Psoas muscle (tissue), 7 donors: ENCODE measurements at regions not wholly inside any gene's neighbourhood (a gene's known extent, or its start where the extent isn't known, plus 50 kb on each side); places are given as distances from the start of the nearest gene placed in this dataset.

Experiments used
- ATAC-seq, 4 donors: fragments of 200-7000 bp; cut with Tn5 transposase; one replicate each; pipeline ENCODE4 v1.9.1; 2020; ENCODE audit warnings: moderate library complexity in 3 of 4, mild to moderate bottlenecking in 2 of 4
- DNase-seq, 2 donors: peaks; one replicate each; pipeline ENCODE4 v3.0.0-alpha.2; 2020
- H3K27ac ChIP-seq: fragments of 200-600 bp; one replicate; pipeline ENCODE4 v1.8.0; 2022
- H3K27me3 ChIP-seq, 3 donors: fragments of 200-600 bp in 1 of 3; one replicate each; pipeline versions ENCODE4 v1.6.1 to v1.8.0; 2013 to 2022; ENCODE audit warnings: low read length in 2 of 3, mild to moderate bottlenecking in 2 of 3, moderate library complexity in 1 of 3; ENCODE audit not compliant: insufficient read depth in 3 of 3
- H3K36me3 ChIP-seq, 2 donors: fragments of 200-600 bp in 1 of 2; one replicate each; pipeline versions ENCODE4 v1.6.1 to v1.8.0; 2013 to 2022; ENCODE audit warnings: low read depth in 1 of 2, mild to moderate bottlenecking in 1 of 2, moderate library complexity in 1 of 2; ENCODE audit not compliant: insufficient read depth in 1 of 2
- H3K4me1 ChIP-seq: fragments of 200-600 bp; one replicate; pipeline ENCODE4 v1.8.0; 2022
- H3K4me3 ChIP-seq: fragments of 200-600 bp; one replicate; pipeline ENCODE4 v1.8.0; 2022; ENCODE audit warnings: mild to moderate bottlenecking
- H3K9me3 ChIP-seq: fragments of 200-600 bp; one replicate; pipeline ENCODE4 v1.8.0; 2022
- CTCF ChIP-seq: fragments of 200-600 bp; IDR thresholded peaks from one replicate; pipeline ENCODE4 v1.8.0; 2022; ENCODE audit warnings: antibody characterized with exemption
- WGBS, 3 donors: extraction: QIAGEN DNeasy Blood & Tissue Kit; methylation state at CpG; one replicate each; pipeline versions ENCODE4 v1.1.6 to v1.1.7; 2013; 5-methylcytosine and 5-hydroxymethylcytosine counted together
- intact Hi-C, 2 donors: fragments of 100-400 bp; cut with DNase I; formaldehyde crosslinking; loops; one replicate each; pipeline versions ENCODE4 v1.11.0 to v1.14.2; 2022
- donor health status: healthy with polysubstance abuse.
- donor health status: DM: no; HTN: no; CAD: no; lungs with moderate emphysema.
- donor health status: Bipolar disorder and iron deficiency.
- donor health status: healthy.
- donor health status: DM: yes; HTN: yes; CAD: no.
- donor health status: DM: no; HTN: no; CAD: no.
- donor health status: DM: yes; HTN: yes; CAD: no.

- H3K9me3 ChIP-seq: no peaks in the 10 kb centered on the region
- H3K27me3 ChIP-seq: no peaks in the 10 kb centered on the region
- TF ChIP-seq CTCF: no peak
- ATAC-seq: no peak
- 94% methylated on average over 8 of the region's 8 CpGs for WGBS, 3 donors
- peaks cover 14% of the 10 kb centered on the region for H3K4me1 ChIP-seq
- H3K36me3 ChIP-seq: no peaks in the 10 kb centered on the region
- H3K4me3 ChIP-seq: no peak overlapping the region
- intact Hi-C loops: loop anchor here in 1 of 2 donors (10.0 kb wide), 1 partner anchor 189 kb away; no protein-coding TSS in a partner anchor
- no peak for DNase-seq
- H3K27ac ChIP-seq: no peak overlapping the region
Measured at GRCh38 chr6:21955951-21956350, 340.9 kb downstream of the PRL start.

GRCh38 chr6:21958428-21958827, 338.4 kb downstream of the PRL start:
- Histone ChIP-seq H3K4me3 (no peak overlapping the region), H3K36me3 (no peaks in the 10 kb centered on the region), H3K27ac (no peak overlapping the region), H3K4me1 (peaks cover 13% of the 10 kb centered on the region), H3K27me3 (no peaks in the 10 kb centered on the region), H3K9me3 (no peaks in the 10 kb centered on the region)
- ATAC-seq: no peak
- no peak for TF ChIP-seq CTCF
- intact Hi-C loops: loop anchor here in 1 of 2 donors (10.0 kb wide), 1 partner anchor 186 kb away; no protein-coding TSS in a partner anchor
- 81 to 88% (median 86%) methylated on average over 2 of the region's 2 CpGs for WGBS, 3 donors
- no peak for DNase-seq

GRCh38 chr6:21961226-21961625, 335.6 kb downstream of the PRL start:
- Histone ChIP-seq H3K27ac (no peak overlapping the region), H3K36me3 (no peaks in the 10 kb centered on the region), H3K9me3 (no peaks in the 10 kb centered on the region), H3K27me3 (no peaks in the 10 kb centered on the region), H3K4me1 (no peaks in the 10 kb centered on the region), H3K4me3 (no peak overlapping the region)
- 94 to 98% (median 96%) methylated on average over 4 of the region's 4 CpGs for WGBS, 3 donors
- DNase-seq: no peak
- no peak for TF ChIP-seq CTCF
- no peak for ATAC-seq
- intact Hi-C loops: no loop called here

- no peak for TF ChIP-seq CTCF
- H3K27ac ChIP-seq: no peak overlapping the region
- intact Hi-C loops: loop anchor here in 1 of 2 donors (2.0 kb wide), 1 partner anchor 62 kb away; no protein-coding TSS in a partner anchor
- DNase-seq (no peak), ATAC-seq (no peak)
- WGBS, 3 donors: 49 to 53% (median 51%) methylated on average over 3 of the region's 3 CpGs
- no peaks in the 10 kb centered on the region for H3K4me1 ChIP-seq
- H3K36me3 ChIP-seq: no peaks in the 10 kb centered on the region
- no peaks in the 10 kb centered on the region for H3K9me3 ChIP-seq
- no peaks in the 10 kb centered on the region for H3K27me3 ChIP-seq
- H3K4me3 ChIP-seq: no peak overlapping the region
Measured at GRCh38 chr6:21965016-21965415, 331.8 kb downstream of the PRL start.

GRCh38 chr6:21965953-21966539, 330.8 kb downstream of the PRL start:
- no peak overlapping the region for H3K4me3 ChIP-seq
- H3K27ac ChIP-seq: no peak overlapping the region
- TF ChIP-seq CTCF: no peak
- intact Hi-C loops: loop anchor here in 1 of 2 donors (2.0 kb wide), 1 partner anchor 63 kb away; no protein-coding TSS in a partner anchor
- H3K36me3 ChIP-seq: no peaks in the 10 kb centered on the region
- no peak for ATAC-seq
- H3K9me3 ChIP-seq: no peaks in the 10 kb centered on the region
- 86 to 91% (median 87%) methylated on average over 8 of the region's 8 CpGs for WGBS, 3 donors
- DNase-seq: no peak
- H3K27me3 ChIP-seq: no peaks in the 10 kb centered on the region
- H3K4me1 ChIP-seq: no peaks in the 10 kb centered on the region
